GM19455 (cell line): ENCODE measurements at regions not wholly inside any gene's neighbourhood (a gene's known extent, or its start where the extent isn't known, plus 50 kb on each side); places are given as distances from the start of the nearest gene placed in this dataset.
"Not testable (repeated sequence)": the region's sequence is repeated elsewhere in the genome, so short reads cannot be mapped to it uniquely, and the experiment has no call there.

ENCODE experiments used
- ATAC-seq: cut with Tn5 transposase; IDR thresholded peaks from one replicate; pipeline ENCODE4 v1.9.1; 2021; ENCODE audit not compliant: unreplicated experiment

GRCh38 chr3:145906301-145906700 is 254.7 kb downstream of the PLOD2 start:
- ATAC-seq: no peak

- ATAC-seq: no peak
Observed at GRCh38 chr3:145906755-145907154, 254.2 kb downstream of the PLOD2 start.

- no peak for ATAC-seq
Observed at GRCh38 chr3:145911016-145911415, 250.0 kb downstream of the PLOD2 start.

- ATAC-seq: no peak
Observed at GRCh38 chr3:145915787-145916186, 245.2 kb downstream of the PLOD2 start.

GRCh38 chr3:145927736-145928135 is 233.2 kb downstream of the PLOD2 start:
- not testable (repeated sequence) for ATAC-seq

- ATAC-seq: no peak
Observed at GRCh38 chr3:145936971-145937370, 224.0 kb downstream of the PLOD2 start.

GRCh38 chr3:145939431-145939830 is 221.6 kb downstream of the PLOD2 start:
- ATAC-seq: no peak

GRCh38 chr3:145942052-145942451 is 218.9 kb downstream of the PLOD2 start:
- no peak for ATAC-seq

GRCh38 chr3:145943952-145944351 is 217.0 kb downstream of the PLOD2 start:
- no peak for ATAC-seq

GRCh38 chr3:145951441-145951840 is 209.5 kb downstream of the PLOD2 start:
- ATAC-seq: no peak

- ATAC-seq: no peak
Observed at GRCh38 chr3:145952536-145952935, 208.4 kb downstream of the PLOD2 start.

GRCh38 chr3:145953316-145953715 is 207.7 kb downstream of the PLOD2 start:
- ATAC-seq: no peak

GRCh38 chr3:145959457-145960088 is 201.4 kb downstream of the PLOD2 start:
- no peak for ATAC-seq

- ATAC-seq: no peak
Observed at GRCh38 chr3:145963111-145963510, 197.9 kb downstream of the PLOD2 start.

- ATAC-seq: no peak
Observed at GRCh38 chr3:145967043-145967442, 193.9 kb downstream of the PLOD2 start.

- no peak for ATAC-seq
Observed at GRCh38 chr3:145971186-145971585, 189.8 kb downstream of the PLOD2 start.

GRCh38 chr3:145972851-145973250 is 188.1 kb downstream of the PLOD2 start:
- no peak for ATAC-seq

GRCh38 chr3:145981056-145981455 is 179.9 kb downstream of the PLOD2 start:
- no peak for ATAC-seq

GRCh38 chr3:145983101-145983500 is 177.9 kb downstream of the PLOD2 start:
- ATAC-seq: no peak
